UCSD-AML1 (cell line): ENCODE measurements at regions not wholly inside any gene's neighbourhood (a gene's known extent, or its start where the extent isn't known, plus 50 kb on each side); places are given as distances from the start of the nearest gene placed in this dataset.

ENCODE experiments used
- DNase-seq: peaks from one replicate; lab custom pipeline; 2025; ENCODE audit not compliant: unreplicated experiment; lab: John Stamatoyannopoulos, UW

- no peak for DNase-seq
Measured at GRCh38 chr11:36994208-36994607, 396.2 kb upstream of the RAG2 start.

GRCh38 chr11:36988556-36988955 is 390.5 kb upstream of the RAG2 start:
- DNase-seq: no peak

- DNase-seq: no peak
Measured at GRCh38 chr11:36985562-36985961, 387.5 kb upstream of the RAG2 start.

- no peak for DNase-seq
Measured at GRCh38 chr11:36976741-36977140, 378.7 kb upstream of the RAG2 start.

GRCh38 chr11:36974771-36975170 is 376.7 kb upstream of the RAG2 start:
- DNase-seq: no peak

GRCh38 chr11:36953976-36954375 is 355.9 kb upstream of the RAG2 start:
- no peak for DNase-seq

GRCh38 chr11:36948460-36949127 is 350.6 kb upstream of the RAG2 start:
- DNase-seq: peak; percentile 10

GRCh38 chr11:36945384-36945783 is 347.3 kb upstream of the RAG2 start:
- DNase-seq: no peak

- DNase-seq: no peak
Measured at GRCh38 chr11:36933481-36933880, 335.4 kb upstream of the RAG2 start.

- DNase-seq: no peak
Measured at GRCh38 chr11:36931139-36931538, 333.1 kb upstream of the RAG2 start.

GRCh38 chr11:36930256-36930655 is 332.2 kb upstream of the RAG2 start:
- no peak for DNase-seq

- DNase-seq: no peak
Measured at GRCh38 chr11:36929401-36929800, 331.4 kb upstream of the RAG2 start.

- DNase-seq: no peak
Measured at GRCh38 chr11:36928621-36929020, 330.6 kb upstream of the RAG2 start.

- DNase-seq: no peak
Measured at GRCh38 chr11:36899800-36900199, 301.8 kb upstream of the RAG2 start.

- no peak for DNase-seq
Measured at GRCh38 chr11:36890841-36891240, 292.8 kb upstream of the RAG2 start.

- no peak for DNase-seq
Measured at GRCh38 chr11:36890121-36890679, 292.2 kb upstream of the RAG2 start.

GRCh38 chr11:36885154-36885553 is 287.1 kb upstream of the RAG2 start:
- no peak for DNase-seq

GRCh38 chr11:36878737-36879136 is 280.7 kb upstream of the RAG2 start:
- no peak for DNase-seq

- DNase-seq: no peak
Measured at GRCh38 chr11:36877149-36877548, 279.1 kb upstream of the RAG2 start.

GRCh38 chr11:36876266-36876665 is 278.2 kb upstream of the RAG2 start:
- no peak for DNase-seq

GRCh38 chr11:36874291-36874690 is 276.3 kb upstream of the RAG2 start:
- DNase-seq: no peak

- DNase-seq: no peak
Measured at GRCh38 chr11:36870361-36870760, 272.3 kb upstream of the RAG2 start.

- DNase-seq: no peak
Measured at GRCh38 chr11:36868380-36868779, 270.3 kb upstream of the RAG2 start.
